ENCODE measurements at regions not wholly inside any gene's neighbourhood (a gene's known extent, or its start where the extent isn't known, plus 50 kb on each side); places are given as distances from the start of the nearest gene placed in this dataset.

DNA sequence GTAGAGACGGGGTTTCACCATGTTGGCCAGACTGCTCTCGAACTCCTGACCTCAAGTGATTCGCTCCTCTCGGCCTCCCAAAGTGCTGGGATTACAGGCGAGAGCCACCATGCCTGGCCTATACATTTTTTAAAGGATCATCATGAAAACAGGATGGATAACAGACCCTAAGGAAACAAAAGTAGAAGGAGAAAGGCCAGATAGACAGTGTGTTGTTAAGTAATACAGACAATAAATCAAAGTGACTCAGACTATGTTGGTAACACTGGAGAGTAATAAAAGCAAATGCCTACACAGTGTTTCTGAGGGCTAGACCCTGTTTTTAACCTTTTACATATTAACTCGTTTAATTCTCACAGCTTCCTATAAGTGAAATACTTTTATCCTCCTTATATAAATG lies 133.8 kb upstream of the MCTP2 start:
- CTCF ChIA-PET = interaction anchor here (1.0 kb wide), 1 partner anchor 10 kb away, joined by 3 read pairs; no protein-coding TSS in a partner anchor
- no peak for FAIRE-seq
- intact Hi-C loops (cut with micrococcal nuclease; ENCODE audit: unreplicated experiment) (no loop called here), in situ Hi-C loops (cut with MboI) (no loop called here)
- Histone ChIP-seq H3K4me2 (ENCODE audit: control insufficient read depth, insufficient read depth) (no peak overlapping the region), H3K27me3 (replicated peaks in 1 of 2; ENCODE audit: control insufficient read depth in 2 of 2, insufficient read depth in 2 of 2, low read length in 1 of 2) (no peaks in the 10 kb centered on the region), H3K27ac (ENCODE audit: control insufficient read depth, insufficient read depth) (no peak overlapping the region), H3K4me3 (no peak overlapping the region), H3K9ac (ENCODE audit: control insufficient read depth, insufficient read depth, low read length) (no peak overlapping the region), H3K4me1 (ENCODE audit: control insufficient read depth, insufficient read depth, low read length) (no peaks in the 10 kb centered on the region), H3K36me3 (ENCODE audit: control insufficient read depth in 2 of 2, insufficient read depth in 2 of 2, low read length in 1 of 2) (no peaks in the 10 kb centered on the region), H4K20me1 (ENCODE audit: control insufficient read depth, insufficient read depth) (no peaks in the 10 kb centered on the region), H2AFZ (ENCODE audit: control insufficient read depth, low read depth, low read length) (no peak overlapping the region), H3K79me2 (ENCODE audit: control insufficient read depth, insufficient read depth, low read length) (no peaks in the 10 kb centered on the region), H3K9me3 (replicated peaks; ENCODE audit: control insufficient read depth, insufficient read depth, low read length) (no peaks in the 10 kb centered on the region)
- no peak for ATAC-seq
- SMC1A ChIA-PET (ENCODE audit: uncharacterized antibody, unreplicated experiment) = no interaction called here
- 0% methylated on average over 6 of the region's 6 CpGs for WGBS (ENCODE audit: insufficient coverage, insufficient replicate concordance, low lambda C conversion rate, missing lambda C conversion rate)
- no peak for DNase-seq (ENCODE audit: low read depth, low spot score)
- TF ChIP-seq CBFB (IDR thresholded peaks at IDR 0.05; ENCODE audit: low read depth) (no peak), MTA2 (IDR thresholded peaks at IDR 0.05; ENCODE audit: low read depth) (no peak), ZNF207 (IDR thresholded peaks at IDR 0.05; ENCODE audit: borderline replicate concordance) (no peak), SMC3 (IDR thresholded peaks at IDR 0.05; ENCODE audit: borderline replicate concordance, low read length) (no peak), STAT3 (IDR thresholded peaks at IDR 0.05; ENCODE audit: low read depth, low read length) (no peak), HDAC6 (IDR thresholded peaks at IDR 0.05; ENCODE audit: unreplicated experiment) (no peak)
- TF ChIP-seq, protein P1, sequence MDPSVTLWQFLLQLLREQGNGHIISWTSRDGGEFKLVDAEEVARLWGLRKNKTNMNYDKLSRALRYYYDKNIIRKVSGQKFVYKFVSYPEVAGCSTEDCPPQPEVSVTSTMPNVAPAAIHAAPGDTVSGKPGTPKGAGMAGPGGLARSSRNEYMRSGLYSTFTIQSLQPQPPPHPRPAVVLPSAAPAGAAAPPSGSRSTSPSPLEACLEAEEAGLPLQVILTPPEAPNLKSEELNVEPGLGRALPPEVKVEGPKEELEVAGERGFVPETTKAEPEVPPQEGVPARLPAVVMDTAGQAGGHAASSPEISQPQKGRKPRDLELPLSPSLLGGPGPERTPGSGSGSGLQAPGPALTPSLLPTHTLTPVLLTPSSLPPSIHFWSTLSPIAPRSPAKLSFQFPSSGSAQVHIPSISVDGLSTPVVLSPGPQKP (IDR thresholded peaks at IDR 0.05; ENCODE audit: low read depth, low read length) = no peak
- TF ChIP-seq, protein P2, sequence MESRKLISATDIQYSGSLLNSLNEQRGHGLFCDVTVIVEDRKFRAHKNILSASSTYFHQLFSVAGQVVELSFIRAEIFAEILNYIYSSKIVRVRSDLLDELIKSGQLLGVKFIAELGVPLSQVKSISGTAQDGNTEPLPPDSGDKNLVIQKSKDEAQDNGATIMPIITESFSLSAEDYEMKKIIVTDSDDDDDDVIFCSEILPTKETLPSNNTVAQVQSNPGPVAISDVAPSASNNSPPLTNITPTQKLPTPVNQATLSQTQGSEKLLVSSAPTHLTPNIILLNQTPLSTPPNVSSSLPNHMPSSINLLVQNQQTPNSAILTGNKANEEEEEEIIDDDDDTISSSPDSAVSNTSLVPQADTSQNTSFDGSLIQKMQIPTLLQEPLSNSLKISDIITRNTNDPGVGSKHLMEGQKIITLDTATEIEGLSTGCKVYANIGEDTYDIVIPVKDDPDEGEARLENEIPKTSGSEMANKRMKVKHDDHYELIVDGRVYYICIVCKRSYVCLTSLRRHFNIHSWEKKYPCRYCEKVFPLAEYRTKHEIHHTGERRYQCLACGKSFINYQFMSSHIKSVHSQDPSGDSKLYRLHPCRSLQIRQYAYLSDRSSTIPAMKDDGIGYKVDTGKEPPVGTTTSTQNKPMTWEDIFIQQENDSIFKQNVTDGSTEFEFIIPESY (IDR thresholded peaks at IDR 0.05) = no peak
- TF ChIP-seq, protein P3, sequence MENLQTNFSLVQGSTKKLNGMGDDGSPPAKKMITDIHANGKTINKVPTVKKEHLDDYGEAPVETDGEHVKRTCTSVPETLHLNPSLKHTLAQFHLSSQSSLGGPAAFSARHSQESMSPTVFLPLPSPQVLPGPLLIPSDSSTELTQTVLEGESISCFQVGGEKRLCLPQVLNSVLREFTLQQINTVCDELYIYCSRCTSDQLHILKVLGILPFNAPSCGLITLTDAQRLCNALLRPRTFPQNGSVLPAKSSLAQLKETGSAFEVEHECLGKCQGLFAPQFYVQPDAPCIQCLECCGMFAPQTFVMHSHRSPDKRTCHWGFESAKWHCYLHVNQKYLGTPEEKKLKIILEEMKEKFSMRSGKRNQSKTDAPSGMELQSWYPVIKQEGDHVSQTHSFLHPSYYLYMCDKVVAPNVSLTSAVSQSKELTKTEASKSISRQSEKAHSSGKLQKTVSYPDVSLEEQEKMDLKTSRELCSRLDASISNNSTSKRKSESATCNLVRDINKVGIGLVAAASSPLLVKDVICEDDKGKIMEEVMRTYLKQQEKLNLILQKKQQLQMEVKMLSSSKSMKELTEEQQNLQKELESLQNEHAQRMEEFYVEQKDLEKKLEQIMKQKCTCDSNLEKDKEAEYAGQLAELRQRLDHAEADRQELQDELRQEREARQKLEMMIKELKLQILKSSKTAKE (IDR thresholded peaks at IDR 0.05; ENCODE audit: low read depth, poor library complexity, severe bottlenecking) = no peak
- TF ChIP-seq, protein P4, sequence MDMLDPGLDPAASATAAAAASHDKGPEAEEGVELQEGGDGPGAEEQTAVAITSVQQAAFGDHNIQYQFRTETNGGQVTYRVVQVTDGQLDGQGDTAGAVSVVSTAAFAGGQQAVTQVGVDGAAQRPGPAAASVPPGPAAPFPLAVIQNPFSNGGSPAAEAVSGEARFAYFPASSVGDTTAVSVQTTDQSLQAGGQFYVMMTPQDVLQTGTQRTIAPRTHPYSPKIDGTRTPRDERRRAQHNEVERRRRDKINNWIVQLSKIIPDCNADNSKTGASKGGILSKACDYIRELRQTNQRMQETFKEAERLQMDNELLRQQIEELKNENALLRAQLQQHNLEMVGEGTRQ (IDR thresholded peaks at IDR 0.05; ENCODE audit: borderline replicate concordance, low read depth, low read length) = no peak
- POLR2A ChIA-PET = no interaction called here
- RAD21 ChIA-PET (ENCODE audit: unreplicated experiment) = no interaction called here
- BruUV-seq (replicated peaks) = no TSS peak

Measured in GM12878 (cell line).